Osteoblast (primary cell): ENCODE measurements at regions not wholly inside any gene's neighbourhood (a gene's known extent, or its start where the extent isn't known, plus 50 kb on each side); places are given as distances from the start of the nearest gene placed in this dataset.
A peak's percentile ranks its signal among the peaks of the same experiment; 100 is the strongest.

Experiments used
- DNase-seq: peaks from one replicate; pipeline ENCODE4 v3.0.0; 2011; ENCODE audit warnings: low spot score, mixed read lengths; ENCODE audit not compliant: insufficient read length; ENCODE audit errors: missing footprints
- H2AFZ ChIP-seq: 2 replicates; pipeline ENCODE4 v1.6.0; 2011; ENCODE audit warnings: mild to moderate bottlenecking, low read length
- H3K27ac ChIP-seq: 2 replicates; pipeline ENCODE4 v1.5.1; 2011; ENCODE audit warnings: mild to moderate bottlenecking, low read depth, low read length, moderate library complexity
- H3K27me3 ChIP-seq: 2 replicates; pipeline ENCODE4 v1.6.0; 2012; ENCODE audit warnings: mild to moderate bottlenecking, control low read depth, inconsistent platforms, low read length, moderate library complexity; ENCODE audit not compliant: insufficient read depth
- H3K36me3 ChIP-seq: 2 replicates; pipeline ENCODE4 v1.5.1; 2011; ENCODE audit warnings: mild to moderate bottlenecking, low read length, control low read depth, moderate library complexity; ENCODE audit not compliant: insufficient read depth
- H3K4me1 ChIP-seq: 2 replicates; pipeline ENCODE4 v1.5.1; 2011; ENCODE audit warnings: mild to moderate bottlenecking, low read length, control low read depth, moderate library complexity; ENCODE audit not compliant: insufficient read depth
- H3K4me2 ChIP-seq: 2 replicates; pipeline ENCODE4 v1.6.0; 2011; ENCODE audit warnings: mild to moderate bottlenecking, low read length; ENCODE audit not compliant: insufficient read depth
- H3K4me3 ChIP-seq: fragments of 200-600 bp; sonication (generic); 3 replicates; pipeline ENCODE4 v1.5.1; 2012; ENCODE audit warnings: mild to moderate bottlenecking, low read length, inconsistent platforms; ENCODE audit not compliant: insufficient read depth
- H3K79me2 ChIP-seq: 2 replicates; pipeline ENCODE4 v1.6.0; 2012; ENCODE audit warnings: mild to moderate bottlenecking, low read length, control low read depth, inconsistent platforms; ENCODE audit not compliant: insufficient read depth
- H3K9me3 ChIP-seq: 2 replicates; pipeline ENCODE4 v1.5.1; 2011; ENCODE audit warnings: low read depth, low read length, control low read depth
- H4K20me1 ChIP-seq: 2 replicates; pipeline ENCODE4 v1.6.0; 2012; ENCODE audit warnings: mild to moderate bottlenecking, low read length, control low read depth; ENCODE audit not compliant: insufficient read depth
- TF ChIP-seq, protein P1 (sequence below): IDR thresholded peaks from 2 replicates; pipeline ENCODE4 v1.5.1; 2011; ENCODE audit warnings: mild to moderate bottlenecking, low read depth, low read length, moderate library complexity; ENCODE audit errors: extremely low read depth

DNA sequence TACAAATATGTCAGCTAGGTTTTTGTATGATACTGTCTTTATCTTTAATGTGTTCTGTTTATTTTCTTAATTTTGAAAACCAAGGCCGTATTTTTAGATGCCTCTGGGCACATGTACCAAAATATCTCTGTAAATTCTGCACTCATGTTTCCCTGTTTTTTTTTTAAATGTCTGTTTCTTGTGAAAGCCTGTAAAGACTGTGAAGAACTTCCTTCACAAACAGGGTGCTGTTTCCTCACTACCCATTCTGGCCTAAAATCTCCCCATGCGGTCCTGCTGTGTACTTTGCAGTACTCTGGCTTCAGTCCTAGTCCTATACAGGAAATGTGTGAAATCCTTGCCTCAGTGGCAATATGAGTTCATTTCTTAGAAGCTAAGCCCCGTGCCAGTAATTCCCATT is 133.4 kb upstream of the ZBTB20 start:
- Histone ChIP-seq H3K79me2 (no peaks in the 10 kb centered on the region), H3K27me3 (no peaks in the 10 kb centered on the region), H3K4me3 (no peak overlapping the region), H4K20me1 (no peaks in the 10 kb centered on the region), H3K4me2 (no peak overlapping the region), H3K9me3 (no peaks in the 10 kb centered on the region), H3K36me3 (no peaks in the 10 kb centered on the region), H3K4me1 (peaks cover 17% of the 10 kb centered on the region), H3K27ac (peak overlapping the region; percentile 62), H2AFZ (peak overlapping the region; percentile 69)
- DNase-seq, result peak; percentile 45
- TF ChIP-seq, protein P1, sequence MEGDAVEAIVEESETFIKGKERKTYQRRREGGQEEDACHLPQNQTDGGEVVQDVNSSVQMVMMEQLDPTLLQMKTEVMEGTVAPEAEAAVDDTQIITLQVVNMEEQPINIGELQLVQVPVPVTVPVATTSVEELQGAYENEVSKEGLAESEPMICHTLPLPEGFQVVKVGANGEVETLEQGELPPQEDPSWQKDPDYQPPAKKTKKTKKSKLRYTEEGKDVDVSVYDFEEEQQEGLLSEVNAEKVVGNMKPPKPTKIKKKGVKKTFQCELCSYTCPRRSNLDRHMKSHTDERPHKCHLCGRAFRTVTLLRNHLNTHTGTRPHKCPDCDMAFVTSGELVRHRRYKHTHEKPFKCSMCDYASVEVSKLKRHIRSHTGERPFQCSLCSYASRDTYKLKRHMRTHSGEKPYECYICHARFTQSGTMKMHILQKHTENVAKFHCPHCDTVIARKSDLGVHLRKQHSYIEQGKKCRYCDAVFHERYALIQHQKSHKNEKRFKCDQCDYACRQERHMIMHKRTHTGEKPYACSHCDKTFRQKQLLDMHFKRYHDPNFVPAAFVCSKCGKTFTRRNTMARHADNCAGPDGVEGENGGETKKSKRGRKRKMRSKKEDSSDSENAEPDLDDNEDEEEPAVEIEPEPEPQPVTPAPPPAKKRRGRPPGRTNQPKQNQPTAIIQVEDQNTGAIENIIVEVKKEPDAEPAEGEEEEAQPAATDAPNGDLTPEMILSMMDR, result no peak

DNA sequence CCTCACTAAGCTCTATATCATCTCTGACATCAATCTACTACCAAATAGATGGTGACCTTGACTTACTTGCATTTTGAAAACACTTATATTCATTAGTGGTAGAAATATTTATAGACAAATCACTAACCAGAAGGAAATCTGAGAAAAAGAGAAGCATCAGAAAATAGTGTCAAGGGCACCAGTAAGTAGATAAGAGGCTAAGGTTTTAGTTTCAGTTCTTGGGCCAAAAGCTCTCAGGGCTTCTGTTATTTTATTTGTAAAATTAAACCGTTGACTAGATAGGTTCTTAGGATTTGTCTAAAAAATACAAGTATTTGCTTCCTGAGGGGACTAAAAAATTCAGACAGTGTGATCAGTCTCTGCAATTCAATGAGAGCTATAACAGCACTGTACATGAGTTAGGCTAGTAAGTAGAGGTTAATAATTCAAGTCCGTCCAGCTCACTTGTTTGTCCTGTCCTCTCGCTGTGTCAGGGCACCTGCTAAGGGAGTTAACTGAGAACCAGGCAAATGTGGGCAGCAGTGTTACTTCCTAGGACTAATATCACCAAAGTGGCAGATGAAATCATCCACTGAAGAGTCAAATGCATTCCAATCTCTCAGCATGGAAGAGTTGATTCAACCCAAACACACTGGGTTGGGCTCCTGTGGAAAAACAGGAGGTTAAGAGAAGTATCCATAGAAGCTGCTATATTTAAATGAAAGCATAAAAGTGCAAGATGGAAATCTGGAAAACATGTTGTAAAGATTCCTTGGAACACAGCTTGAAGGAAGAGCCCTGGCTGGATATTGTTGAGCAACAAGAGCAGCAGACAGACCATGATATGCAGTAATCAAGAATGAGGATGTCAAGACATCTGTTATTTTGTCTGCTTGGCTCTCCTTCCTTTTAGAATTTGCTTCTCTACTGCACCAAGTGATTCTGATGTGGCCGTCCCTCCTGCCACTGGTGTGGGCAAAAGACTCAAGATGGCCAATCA is 134.9 kb upstream of the ZBTB20 start:
- no peak overlapping the region for H3K27ac ChIP-seq
- no peak overlapping the region for H3K4me2 ChIP-seq
- no peaks in the 10 kb centered on the region for H3K36me3 ChIP-seq
- TF ChIP-seq, protein P1, result no peak
- H3K79me2 ChIP-seq, result no peaks in the 10 kb centered on the region
- H3K4me1 ChIP-seq, result peaks cover 17% of the 10 kb centered on the region
- H3K9me3 ChIP-seq, result no peaks in the 10 kb centered on the region
- no peaks in the 10 kb centered on the region for H4K20me1 ChIP-seq
- no peak overlapping the region for H2AFZ ChIP-seq
- no peak for DNase-seq
- H3K4me3 ChIP-seq, result no peak overlapping the region
- H3K27me3 ChIP-seq, result no peaks in the 10 kb centered on the region

DNA sequence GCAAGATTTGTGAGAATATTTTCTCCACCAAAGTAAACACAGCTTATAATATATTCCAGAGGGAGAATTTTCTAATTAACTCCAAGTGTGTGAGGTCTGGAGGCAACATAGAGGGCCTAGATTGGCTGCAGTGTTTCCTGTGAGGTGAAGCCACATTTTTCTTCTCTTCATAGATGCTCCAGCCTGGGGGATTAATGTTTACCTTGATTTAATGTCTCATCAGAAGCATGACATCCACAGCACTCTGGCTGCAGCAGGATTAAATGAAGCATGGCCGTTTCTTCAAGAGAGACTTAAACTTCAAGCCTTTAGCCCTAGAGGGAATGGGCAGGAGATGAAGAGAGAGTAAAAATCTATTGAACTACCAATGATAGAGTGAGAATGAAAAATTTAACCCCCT is 137.9 kb upstream of the ZBTB20 start:
- H2AFZ ChIP-seq, result no peak overlapping the region
- DNase-seq, result no peak

More for the DNA sequence above, 137.9 kb upstream of the ZBTB20 start:
- Histone ChIP-seq H3K9me3 (no peaks in the 10 kb centered on the region), H3K27me3 (no peaks in the 10 kb centered on the region), H3K79me2 (no peaks in the 10 kb centered on the region), H4K20me1 (no peaks in the 10 kb centered on the region), H3K27ac (no peak overlapping the region), H3K4me2 (no peak overlapping the region), H3K4me1 (peaks cover 11% of the 10 kb centered on the region), H3K4me3 (no peak overlapping the region), H3K36me3 (no peaks in the 10 kb centered on the region)
- TF ChIP-seq, protein P1, result no peak
